Left ventricle myocardium inferior (tissue), 1 donor: ENCODE measurements at regions not wholly inside any gene's neighbourhood (a gene's known extent, or its start where the extent isn't known, plus 50 kb on each side); places are given as distances from the start of the nearest gene placed in this dataset.

ENCODE experiments used
- DNase-seq: peaks from one replicate; pipeline ENCODE4 v3.0.0-alpha.2; 2020
- H3K27ac ChIP-seq: fragments of 200-600 bp; replicated peaks from 2 replicates; pipeline ENCODE4 v1.8.0; 2021
- H3K27me3 ChIP-seq: fragments of 200-600 bp; 2 replicates; pipeline ENCODE4 v1.8.0; 2021; ENCODE audit warnings: low read depth
- H3K36me3 ChIP-seq: fragments of 200-600 bp; 2 replicates; pipeline ENCODE4 v1.8.0; 2021
- H3K4me1 ChIP-seq: fragments of 200-600 bp; 2 replicates; pipeline ENCODE4 v1.8.0; 2021
- H3K4me3 ChIP-seq: fragments of 200-600 bp; 2 replicates; pipeline ENCODE4 v1.8.0; 2021; ENCODE audit warnings: mild to moderate bottlenecking, moderate library complexity
- H3K9me3 ChIP-seq: fragments of 200-600 bp; replicated peaks from 2 replicates; pipeline ENCODE4 v1.8.0; 2021
- CTCF ChIP-seq: fragments of 200-600 bp; IDR thresholded peaks from 2 replicates; pipeline ENCODE4 v1.8.0; 2021; ENCODE audit warnings: antibody characterized with exemption, mild to moderate bottlenecking, borderline replicate concordance
- intact Hi-C: fragments of 100-400 bp; cut with micrococcal nuclease; formaldehyde crosslinking; loops from one replicate; pipeline ENCODE4 v1.11.0; 2022
- donor health status: DM: no; HTN: yes; CAD: no; lungs with severe emphysema.

GRCh38 chr9:18129809-18130334, 344.1 kb upstream of the ADAMTSL1 start:
- intact Hi-C loops: no loop called here

GRCh38 chr9:18136354-18136994, 337.5 kb upstream of the ADAMTSL1 start:
- no peak for DNase-seq
- no peaks in the 10 kb centered on the region for H3K36me3 ChIP-seq
- peaks cover 5% of the 10 kb centered on the region for H3K27me3 ChIP-seq
- H3K27ac ChIP-seq: no peak overlapping the region
- H3K4me3 ChIP-seq: no peak overlapping the region
- intact Hi-C loops: no loop called here
- H3K4me1 ChIP-seq: no peaks in the 10 kb centered on the region
- H3K9me3 ChIP-seq: no peaks in the 10 kb centered on the region
- TF ChIP-seq CTCF: no peak

More at GRCh38 chr9:18129809-18130334, 344.1 kb upstream of the ADAMTSL1 start:
- H3K36me3 ChIP-seq: no peaks in the 10 kb centered on the region
- no peak for DNase-seq
- no peaks in the 10 kb centered on the region for H3K9me3 ChIP-seq
- no peak overlapping the region for H3K27ac ChIP-seq
- H3K27me3 ChIP-seq: no peaks in the 10 kb centered on the region
- no peak for TF ChIP-seq CTCF
- H3K4me1 ChIP-seq: no peaks in the 10 kb centered on the region
- no peak overlapping the region for H3K4me3 ChIP-seq

GRCh38 chr9:18137815-18138214, 336.1 kb upstream of the ADAMTSL1 start:
- no peaks in the 10 kb centered on the region for H3K4me1 ChIP-seq
- intact Hi-C loops: no loop called here
- no peak overlapping the region for H3K4me3 ChIP-seq
- no peak for DNase-seq
- no peak for TF ChIP-seq CTCF
- no peaks in the 10 kb centered on the region for H3K9me3 ChIP-seq
- no peaks in the 10 kb centered on the region for H3K36me3 ChIP-seq
- H3K27ac ChIP-seq: no peak overlapping the region
- peaks cover 9% of the 10 kb centered on the region for H3K27me3 ChIP-seq

DNA sequence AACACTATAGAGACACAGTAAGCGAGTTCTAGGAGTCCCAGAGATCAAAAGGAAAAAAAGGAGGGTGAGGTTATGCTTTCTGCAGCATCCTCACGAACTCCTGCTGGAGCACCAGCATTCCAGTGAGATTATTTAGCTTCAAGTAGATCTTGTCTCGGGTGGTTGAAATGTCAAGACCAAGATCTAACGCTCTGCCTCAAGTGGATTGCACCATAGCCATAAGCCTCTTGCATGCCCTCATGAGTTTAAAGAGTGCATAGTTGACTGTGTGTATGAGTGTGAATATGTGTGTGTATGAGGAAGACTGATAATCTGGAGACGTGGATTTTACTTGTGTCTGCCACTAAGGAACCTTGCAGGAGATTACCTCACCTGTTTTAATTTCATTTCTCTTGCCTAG, 335.3 kb upstream of the ADAMTSL1 start:
- Histone ChIP-seq H3K36me3 (no peaks in the 10 kb centered on the region), H3K27ac (no peak overlapping the region), H3K4me1 (no peaks in the 10 kb centered on the region), H3K9me3 (no peaks in the 10 kb centered on the region), H3K27me3 (peaks cover 9% of the 10 kb centered on the region), H3K4me3 (no peak overlapping the region)
- TF ChIP-seq CTCF: no peak
- intact Hi-C loops: no loop called here
- no peak for DNase-seq

GRCh38 chr9:18141681-18142080, 332.3 kb upstream of the ADAMTSL1 start:
- Histone ChIP-seq H3K9me3 (no peaks in the 10 kb centered on the region), H3K4me1 (no peaks in the 10 kb centered on the region), H3K27ac (no peak overlapping the region), H3K36me3 (no peaks in the 10 kb centered on the region), H3K4me3 (no peak overlapping the region), H3K27me3 (peaks cover 9% of the 10 kb centered on the region)
- intact Hi-C loops: no loop called here
- no peak for TF ChIP-seq CTCF
- no peak for DNase-seq
